ENCODE measurements at regions not wholly inside any gene's neighbourhood (a gene's known extent, or its start where the extent isn't known, plus 50 kb on each side); places are given as distances from the start of the nearest gene placed in this dataset.

DNA sequence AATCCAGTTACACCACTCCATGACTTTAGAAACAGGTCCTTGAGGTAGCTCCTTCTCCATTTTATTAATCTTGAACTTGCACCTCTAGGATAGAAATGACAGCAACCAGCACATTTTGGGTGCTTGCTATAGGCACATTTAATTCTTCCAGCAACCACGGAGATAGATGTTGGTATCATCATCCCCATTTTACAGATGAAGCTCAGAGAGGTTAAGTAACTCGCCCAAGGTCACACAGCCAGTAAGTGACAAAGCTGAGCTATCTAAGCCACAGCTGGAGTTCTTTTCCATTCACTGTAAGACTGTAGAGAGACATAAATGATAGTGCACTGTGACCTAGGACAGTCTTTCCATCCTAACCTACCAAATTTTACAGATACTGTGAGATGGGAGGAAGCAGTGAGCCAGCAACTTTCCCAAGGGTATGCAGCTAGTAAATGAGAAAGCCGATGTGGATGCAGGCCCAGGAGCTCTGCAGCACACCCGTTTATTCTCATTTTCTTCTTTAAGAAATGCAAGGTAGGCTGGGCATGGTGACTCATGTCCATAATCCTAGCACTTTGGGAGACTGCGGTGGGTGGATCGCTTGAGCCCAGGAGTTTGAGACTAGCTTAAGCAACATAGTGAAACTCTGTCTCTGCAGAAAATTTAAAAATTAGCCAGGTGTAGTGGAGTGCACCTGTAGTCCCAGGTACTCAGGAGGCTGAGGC lies 103.2 kb downstream of the TBX5 start:
- DNase-seq, result no peak

DNA sequence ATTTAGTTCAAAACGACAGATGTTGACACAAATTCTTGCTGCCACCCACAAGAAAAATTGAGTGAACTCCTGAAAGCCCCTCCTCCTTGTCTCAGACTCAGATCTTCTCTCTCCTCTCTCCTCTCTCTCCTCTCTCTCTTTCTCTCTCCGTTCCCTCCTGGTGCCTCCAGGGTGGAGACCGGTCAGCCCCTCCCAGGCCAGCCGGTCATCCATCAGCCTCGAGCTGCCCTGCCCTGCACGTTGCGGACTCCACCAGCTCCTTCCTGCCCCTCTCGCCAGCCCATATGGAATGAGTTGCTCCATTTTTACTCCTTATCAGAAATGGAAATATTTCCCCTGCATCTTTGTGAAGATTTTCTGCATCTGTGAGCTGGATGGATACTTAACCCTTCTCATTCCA lies 103.8 kb downstream of the TBX5 start:
- DNase-seq, result no peak

DNA sequence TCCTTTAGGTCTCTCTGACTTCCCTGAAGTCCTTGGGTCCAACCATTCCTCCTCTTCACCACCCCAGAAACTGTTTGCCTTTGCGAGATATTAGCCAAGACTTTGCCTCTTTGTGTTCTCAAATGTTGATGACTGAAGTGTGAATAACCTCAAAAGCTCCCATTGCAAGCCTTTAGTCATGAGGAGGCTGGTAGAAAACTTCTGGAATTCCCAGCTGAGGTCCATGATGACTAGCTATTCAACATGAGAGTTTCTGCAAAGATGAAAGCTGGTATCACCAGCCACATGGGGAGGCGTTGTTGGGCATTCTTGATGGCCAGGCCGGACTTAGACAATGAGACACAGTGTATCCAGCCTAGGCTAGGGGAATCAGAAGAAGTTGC lies 111.7 kb downstream of the TBX5 start:
- no peak for DNase-seq

DNA sequence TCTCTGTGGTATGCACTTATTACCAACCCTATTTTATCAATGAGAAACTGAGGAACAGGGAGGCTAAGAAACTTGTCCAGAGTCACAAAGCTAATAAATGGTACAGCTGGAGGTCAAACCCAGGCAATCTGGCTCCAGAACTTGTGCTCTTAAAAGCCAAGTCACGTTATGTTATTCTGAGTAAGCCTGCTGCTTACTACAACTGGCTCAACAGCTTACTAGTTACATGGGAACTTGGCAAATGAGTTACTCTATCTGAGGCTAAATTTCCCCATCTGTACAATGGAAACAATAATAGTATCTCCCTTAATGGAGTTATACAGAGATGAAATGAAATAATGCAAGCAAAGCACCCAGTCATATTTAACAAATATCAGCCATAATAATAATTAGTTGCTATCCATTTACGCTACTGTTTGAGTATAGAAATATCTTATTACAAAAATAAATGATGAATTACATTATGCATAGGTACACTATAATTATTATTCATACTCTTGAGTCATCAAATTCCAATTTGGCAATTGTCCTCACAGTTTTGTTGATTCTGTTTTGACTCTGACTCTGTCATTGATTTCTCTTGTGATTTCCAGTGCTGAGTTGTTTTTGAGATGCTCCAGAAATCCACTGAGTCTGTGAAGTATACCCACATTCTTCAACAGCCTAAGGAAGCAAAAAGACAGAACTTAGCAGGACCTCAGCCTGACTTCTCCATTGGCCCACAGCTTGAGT lies 112.2 kb downstream of the TBX5 start:
- no peak for DNase-seq

DNA sequence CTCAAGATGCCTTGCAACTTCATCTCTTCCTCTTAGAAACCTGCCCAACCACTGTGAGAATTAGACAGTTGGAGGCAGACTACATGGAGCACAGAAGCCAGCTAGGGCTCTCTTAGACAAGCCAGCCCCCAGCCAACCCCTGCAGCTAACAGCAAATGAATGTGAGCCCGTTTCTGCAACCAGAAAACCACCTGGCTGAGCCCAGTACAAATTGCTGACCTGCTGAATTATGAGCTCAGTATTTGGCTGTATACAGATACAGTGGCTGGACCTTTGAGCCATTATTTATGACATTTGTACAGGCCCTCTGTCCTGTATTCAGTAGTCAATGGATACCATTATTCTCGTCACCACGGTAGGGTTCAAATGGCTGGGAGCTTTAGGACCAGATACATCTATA lies 112.9 kb downstream of the TBX5 start:
- DNase-seq, result no peak

DNA sequence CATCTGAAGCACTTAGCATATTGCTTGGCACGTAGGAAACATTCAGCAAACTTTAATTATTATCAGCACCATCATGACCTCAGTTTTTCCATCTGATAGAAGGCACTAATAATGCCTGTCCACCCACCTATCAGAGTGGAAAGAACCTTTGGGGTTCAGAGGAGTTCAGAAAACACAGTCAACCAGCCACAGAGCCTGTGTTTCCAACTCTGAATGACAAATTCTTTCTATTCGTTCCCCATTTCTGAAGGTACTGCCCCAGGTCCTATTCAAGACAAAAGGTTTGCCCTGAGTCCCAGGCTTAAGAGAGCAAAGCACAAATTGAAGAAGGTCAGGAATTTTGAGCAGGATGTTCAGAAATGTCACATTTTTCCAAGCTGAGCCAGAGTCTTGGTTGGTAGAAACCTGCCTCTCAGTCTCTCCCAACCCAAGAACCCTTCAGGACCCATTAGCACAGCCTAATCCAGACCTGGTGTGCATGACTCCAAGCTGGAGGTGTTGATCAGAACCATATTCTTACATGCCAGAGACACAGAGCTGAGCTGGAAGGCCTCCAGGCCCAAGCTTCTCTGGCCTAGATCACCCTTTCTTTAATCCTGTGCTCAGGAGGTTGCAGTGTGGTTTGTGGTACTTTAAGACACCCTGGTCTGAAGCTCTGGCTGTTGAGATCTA lies 114.4 kb downstream of the TBX5 start:
- no peak for DNase-seq

DNA sequence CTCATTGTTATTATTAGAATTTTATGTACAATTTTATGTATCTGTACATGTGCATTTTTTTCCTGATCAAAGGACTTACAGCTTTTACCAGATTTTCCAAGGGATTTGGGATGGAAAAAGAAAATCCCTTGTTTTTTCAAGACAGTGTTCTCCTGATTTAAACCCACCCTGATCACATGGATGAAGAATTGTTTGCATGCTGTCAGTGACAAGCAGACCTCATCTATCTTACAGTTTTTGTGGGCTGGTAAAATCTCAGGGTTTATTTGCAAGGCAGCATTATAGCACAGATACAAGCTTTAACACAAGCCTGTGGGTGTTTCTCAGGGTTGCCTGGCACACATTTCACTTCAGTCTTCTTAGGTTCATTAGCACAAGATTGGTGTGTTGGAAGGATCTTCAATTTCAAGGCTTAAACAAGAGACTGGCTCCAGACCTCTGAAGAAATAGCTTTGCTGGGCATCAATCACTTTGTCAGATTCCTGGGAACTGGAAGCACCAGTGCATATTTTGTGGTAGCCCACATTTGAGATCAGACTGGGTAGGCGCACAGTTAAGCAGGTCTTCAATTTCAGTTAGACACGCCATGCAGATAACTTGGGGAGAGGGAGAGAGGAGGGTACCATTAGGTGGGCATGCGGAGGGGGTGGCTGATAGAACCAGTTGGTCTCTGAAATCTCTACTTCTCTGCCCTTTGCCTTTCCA lies 118.0 kb downstream of the TBX5 start:
- DNase-seq, result peak; percentile 62

DNA sequence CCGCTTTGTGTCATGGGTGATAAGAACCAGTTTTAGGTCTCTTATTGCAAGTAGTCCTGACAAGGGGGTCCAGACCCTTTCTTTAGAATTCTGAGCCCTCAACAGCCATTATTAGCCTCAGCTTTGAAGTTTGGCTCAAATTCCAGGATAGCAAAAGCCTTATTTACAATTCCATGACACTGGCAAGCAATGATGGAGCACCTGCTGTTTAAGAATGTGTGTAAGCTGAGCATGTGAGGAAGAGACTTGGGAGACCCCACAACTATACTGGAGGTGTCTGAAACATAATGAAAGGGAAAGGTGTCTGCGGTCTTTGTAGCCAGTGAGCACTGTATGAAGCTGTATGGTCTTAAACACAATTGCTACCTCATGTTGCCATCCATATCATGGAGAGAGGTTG lies 119.8 kb downstream of the TBX5 start:
- no peak for DNase-seq

DNA sequence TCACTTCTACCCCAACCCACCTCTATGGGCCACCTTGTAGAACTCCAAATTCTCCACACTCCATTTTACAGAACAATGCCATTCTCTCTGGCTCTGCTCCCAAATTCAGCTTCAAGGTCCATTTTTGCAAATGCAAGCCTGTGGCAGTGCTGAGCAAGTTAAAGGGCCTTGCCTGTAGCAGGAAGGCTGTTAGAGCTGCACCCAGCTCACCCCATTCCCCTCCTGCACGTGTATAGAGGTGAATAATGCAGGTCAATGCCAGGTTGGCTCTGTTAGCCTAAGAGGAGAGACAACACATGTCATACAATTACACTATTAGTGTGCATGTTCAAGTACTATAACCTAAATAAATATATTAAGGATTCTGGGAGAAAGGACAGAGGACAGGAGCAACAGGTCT lies 120.4 kb downstream of the TBX5 start:
- no peak for DNase-seq

DNA sequence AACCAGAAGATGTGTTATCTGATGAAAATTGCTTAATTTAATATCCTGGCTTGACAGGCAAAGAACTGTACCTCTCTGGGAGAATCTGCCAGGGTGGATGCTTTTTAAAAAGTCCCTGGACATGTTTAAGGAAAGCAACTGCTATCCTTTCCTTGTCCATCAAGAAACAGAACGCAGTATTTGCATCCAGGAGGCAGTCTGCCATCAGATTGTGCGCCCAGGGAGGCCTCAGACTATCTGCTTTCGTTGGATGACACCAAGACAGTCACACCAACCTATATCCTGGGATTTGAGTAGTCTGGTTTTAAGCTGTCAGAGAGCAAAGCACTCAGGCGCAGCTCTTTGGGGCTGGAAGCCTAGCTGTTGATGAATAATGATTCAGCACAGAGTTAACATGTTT lies 121.9 kb downstream of the TBX5 start:
- no peak for DNase-seq

DNA sequence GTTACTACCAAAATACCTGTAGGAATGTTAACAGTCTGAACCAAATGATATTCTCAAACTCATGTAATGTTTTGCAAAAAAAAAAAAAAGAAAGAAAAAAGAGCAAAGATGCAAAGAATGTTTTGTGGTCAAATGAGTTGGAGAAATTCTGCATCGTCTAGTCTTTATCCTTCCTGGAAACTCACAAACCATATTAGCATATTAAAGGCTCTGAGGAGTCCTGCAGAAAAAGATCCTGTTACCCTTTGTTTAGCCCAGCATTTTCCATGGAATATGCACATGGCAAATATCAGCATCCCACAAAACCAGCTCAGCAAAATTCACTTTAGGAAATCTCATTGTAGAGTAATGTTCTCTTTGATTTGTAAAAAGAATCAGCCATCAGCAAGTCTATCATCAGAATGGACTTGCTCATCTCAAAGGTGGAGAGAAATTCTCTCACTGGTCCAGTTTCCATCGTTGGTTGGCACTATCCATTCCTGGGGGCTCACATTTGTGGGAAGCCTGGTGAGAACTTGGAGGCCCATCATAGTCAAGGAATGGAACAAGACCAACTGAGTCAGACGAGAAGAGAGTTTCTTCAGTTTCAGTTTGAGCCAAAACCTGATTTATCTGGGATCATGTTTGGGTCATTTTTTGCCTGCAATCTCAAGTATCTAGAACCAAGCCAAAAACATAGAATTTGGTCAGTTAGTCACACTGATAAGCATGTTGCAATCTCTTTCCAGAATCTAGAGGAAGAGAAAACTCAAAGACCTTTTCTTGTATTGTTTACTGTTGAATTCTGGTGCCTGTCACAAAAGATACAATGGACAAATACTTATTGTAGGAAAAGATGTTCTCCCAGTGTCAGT lies 129.8 kb downstream of the TBX5 start:
- DNase-seq, result no peak

DNA sequence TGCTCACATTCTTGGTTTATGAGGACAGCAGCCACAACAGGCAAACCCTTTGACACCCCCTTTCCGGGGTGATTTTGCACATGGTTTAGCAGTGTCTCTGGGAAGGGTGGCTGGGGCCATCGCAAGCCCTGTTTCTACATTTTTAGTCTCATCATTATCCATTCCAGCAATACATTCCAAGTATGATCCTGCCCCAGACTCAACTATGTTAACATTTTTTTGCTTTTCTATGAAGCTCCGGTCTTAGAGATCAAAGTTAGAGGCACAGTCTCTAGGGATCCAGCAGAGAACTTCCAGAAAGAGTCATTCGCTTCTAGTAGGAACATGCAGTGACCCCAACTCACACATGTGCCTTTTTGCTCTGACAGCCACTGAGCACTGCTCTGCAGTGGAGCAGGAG lies 130.9 kb downstream of the TBX5 start:
- no peak for DNase-seq

DNA sequence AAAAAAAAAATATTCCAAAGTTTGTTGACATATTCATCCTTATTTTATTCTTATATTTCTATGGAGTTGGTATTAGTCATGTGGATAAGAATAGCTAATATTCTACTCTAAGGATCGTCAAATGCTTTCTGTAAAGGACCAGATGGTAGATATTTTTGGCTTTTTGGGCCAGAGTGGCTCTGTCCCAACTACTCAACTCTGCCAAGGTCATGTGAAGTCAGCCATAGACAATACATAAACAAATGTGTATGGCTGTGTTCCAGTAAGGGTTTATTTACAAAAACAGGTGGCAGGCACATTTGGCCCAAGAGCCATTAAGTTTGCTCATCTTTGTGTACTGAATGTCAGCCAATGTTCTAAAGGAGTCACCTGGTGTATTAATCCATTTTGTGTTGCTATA lies 131.8 kb downstream of the TBX5 start:
- no peak for DNase-seq

DNA sequence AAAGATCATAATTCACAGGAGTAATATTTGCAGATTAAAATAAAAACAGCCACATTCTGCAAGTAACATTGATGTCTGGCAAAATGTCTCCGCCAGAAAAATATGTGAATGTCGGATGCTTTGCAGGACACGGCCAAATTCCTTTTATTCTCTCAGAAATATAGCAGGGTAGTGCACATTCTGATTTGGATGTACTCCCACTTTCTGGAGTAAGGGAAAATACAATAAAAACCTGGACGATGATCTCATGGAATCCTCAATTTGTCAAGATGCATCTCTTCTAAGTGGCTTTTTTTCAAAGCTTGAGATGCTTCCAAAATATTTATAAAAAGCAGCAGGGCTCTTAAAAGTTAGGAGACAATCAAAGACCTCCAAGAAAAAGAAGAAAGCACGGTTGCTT lies 133.3 kb downstream of the TBX5 start:
- DNase-seq, result no peak

DNA sequence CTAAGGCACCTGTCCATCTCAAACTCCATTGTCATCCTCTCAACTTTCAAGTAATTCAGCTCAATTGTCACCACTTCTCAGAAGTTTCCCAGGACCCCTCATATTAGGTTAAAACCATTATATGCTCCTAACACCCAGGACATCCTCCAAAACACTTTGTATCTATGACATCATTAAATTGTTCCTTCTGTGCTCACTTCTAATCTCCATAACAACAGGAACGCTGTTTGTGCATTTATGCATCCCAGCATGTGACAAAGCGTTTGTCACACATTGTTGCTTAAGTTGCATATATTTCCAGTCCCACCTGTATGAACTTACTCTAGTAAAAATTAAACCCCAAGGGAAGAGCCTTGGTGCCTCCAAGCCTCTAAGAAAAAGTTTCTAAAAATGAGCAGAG lies 133.9 kb downstream of the TBX5 start:
- no peak for DNase-seq

DNA sequence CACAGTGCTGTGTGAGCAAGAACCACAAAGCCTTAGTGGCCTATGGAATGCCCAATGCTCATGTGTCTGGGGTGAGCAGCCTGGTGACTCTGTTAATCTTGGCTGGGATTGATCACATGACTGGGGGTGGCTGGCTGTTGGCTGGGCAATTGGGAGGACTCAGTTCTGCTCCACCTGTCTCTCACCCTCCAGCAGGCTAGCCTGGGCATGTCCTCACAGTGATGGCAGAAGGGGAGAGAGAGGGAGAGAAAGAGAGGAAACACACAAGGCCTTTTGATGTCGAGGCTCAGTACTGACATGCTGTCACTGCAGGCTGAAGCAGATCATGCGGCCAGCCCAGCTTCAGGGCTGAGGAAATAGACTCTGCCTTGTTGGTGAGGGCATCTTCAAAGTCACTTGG lies 136.8 kb downstream of the TBX5 start:
- no peak for DNase-seq

DNA sequence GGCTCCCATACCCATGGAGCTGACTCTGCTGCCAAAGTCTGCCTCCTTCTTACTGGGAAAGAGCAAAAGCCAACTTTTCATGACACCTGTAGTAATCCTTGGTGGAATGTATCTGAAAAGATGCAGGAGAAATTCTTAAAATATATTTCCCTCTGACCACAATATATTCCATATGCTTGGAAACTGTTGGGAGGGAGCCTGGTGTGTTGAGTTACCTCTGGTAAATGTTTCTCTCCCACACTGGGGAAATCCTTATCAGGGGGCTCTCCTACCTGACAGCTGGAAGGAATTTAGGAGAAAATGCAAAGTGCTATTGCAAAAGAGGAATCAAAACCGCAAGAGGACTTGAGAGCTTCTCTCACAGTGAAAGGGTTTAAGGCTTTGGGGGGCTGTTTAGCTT lies 139.4 kb downstream of the TBX5 start:
- DNase-seq, result no peak

DNA sequence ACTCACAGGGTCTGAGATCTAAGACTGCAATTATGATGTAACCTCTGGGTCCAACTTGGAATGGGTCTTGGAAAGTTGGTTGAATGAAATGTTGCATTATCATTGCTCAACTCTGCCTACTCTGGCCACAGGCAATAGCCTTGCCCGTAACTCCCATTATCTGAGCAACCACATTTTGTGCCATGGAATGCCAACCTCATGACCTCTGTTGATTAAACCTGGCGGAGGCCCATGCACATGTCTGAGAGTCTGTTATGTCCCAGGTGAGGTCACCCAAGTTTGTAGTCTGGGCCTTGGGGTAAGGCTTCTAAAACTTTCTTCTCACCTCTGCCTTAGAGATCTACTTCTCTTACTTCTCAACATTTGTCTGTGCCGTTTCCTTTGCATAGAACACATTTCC lies 140.9 kb downstream of the TBX5 start:
- no peak for DNase-seq

DNA sequence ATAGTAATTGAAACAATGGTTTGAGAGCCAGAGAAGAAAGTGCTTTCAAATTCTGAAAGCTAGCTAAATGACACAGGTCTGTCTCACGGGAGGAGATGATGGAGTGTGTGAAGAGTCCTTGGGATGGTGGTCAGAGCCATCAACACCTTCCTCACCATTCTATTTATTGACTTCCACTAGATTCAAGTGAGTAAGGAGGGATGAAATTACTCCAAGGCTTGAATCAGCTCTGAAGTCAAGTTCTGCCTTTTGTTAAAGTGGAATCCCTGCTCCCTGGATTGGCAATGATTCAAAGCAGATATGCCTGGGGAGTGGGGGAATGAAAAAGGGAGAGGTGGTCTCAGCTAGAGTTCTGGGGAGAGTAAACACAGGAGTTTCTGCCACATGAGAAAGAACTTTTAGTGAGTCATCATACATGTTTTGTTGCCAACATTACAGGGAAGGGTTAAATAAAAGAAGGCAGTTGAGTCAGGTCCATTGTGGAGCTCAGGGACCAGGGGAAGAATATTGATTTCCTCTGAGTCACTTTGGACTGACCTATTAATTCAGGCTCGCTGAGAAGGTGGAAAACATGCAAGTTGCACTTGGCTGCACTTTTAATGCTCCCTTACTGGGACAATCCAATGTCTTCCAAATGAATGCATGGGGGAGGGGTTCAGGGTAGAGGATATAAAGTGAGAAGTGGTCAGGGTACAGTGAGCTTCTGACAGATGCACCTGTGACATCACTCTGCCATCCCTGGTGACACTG lies 142.7 kb downstream of the TBX5 start:
- DNase-seq, result no peak

DNA sequence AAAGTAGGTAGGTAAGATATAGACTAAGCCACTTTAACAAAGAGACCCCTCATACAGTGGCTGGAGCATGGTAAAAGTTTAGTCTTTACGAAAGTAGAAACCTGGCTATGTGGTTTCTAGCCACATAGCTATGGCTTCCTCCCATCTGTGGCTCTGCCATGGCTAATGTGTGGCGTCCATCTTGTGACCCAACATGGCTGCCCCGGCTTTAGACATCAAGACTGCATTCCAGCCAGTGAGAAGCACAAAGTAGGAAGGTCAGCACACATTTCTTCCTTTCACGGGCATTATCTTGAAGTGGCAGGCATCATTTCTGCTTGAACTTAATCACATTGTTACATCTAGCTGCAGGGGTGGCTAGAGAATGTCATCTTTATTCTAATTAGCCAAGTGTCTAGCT lies 148.3 kb downstream of the TBX5 start:
- no peak for DNase-seq

DNA sequence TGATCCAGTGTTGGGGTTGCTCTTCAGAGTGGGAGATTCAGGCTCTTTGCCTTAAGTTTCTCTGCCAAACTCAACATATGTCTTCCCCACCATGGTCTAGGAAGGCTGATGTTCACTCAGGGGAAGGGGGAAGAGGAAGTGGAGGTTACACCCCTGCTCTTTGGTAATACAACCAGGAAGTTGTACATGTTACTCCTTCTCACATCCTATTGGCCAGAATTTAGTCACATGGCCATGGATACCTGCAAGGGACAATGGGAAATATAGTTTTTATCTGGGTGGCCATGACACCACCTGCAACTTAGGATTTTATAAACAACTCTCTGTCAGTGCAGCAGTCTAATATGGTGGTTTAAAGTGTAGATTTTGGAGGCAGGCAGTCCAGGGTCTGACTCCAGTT lies 150.9 kb downstream of the TBX5 start:
- no peak for DNase-seq
